Mucosa of stomach (tissue), 1 donor: ENCODE measurements at regions not wholly inside any gene's neighbourhood (a gene's known extent, or its start where the extent isn't known, plus 50 kb on each side); places are given as distances from the start of the nearest gene placed in this dataset.

Experiments used
- H3K27me3 ChIP-seq: one replicate; pipeline ENCODE4 v1.7.0; 2013; ENCODE audit warnings: mild to moderate bottlenecking, low read length; ENCODE audit not compliant: control insufficient read depth, insufficient read depth
- H3K36me3 ChIP-seq: one replicate; pipeline ENCODE4 v1.7.0; 2013; ENCODE audit warnings: low read length; ENCODE audit not compliant: control insufficient read depth, insufficient read depth
- H3K4me1 ChIP-seq: one replicate; pipeline ENCODE4 v1.7.0; 2013; ENCODE audit warnings: mild to moderate bottlenecking, low read length; ENCODE audit not compliant: control insufficient read depth, insufficient read depth
- H3K4me3 ChIP-seq: one replicate; pipeline ENCODE4 v1.7.0; 2013; ENCODE audit warnings: low read length
- H3K9ac ChIP-seq: one replicate; pipeline ENCODE4 v1.7.0; 2013; ENCODE audit warnings: mild to moderate bottlenecking, low read length, moderate library complexity
- H3K9me3 ChIP-seq: one replicate; pipeline ENCODE4 v1.7.0; 2013; ENCODE audit warnings: mild to moderate bottlenecking, low read length, moderate library complexity; ENCODE audit not compliant: control insufficient read depth
- donor health status: Pancreatic carcinoma.

- Histone ChIP-seq H3K27me3 (no peaks in the 10 kb centered on the region), H3K4me3 (no peak overlapping the region), H3K9me3 (no peaks in the 10 kb centered on the region), H3K9ac (no peak overlapping the region), H3K4me1 (no peaks in the 10 kb centered on the region), H3K36me3 (no peaks in the 10 kb centered on the region)
Observed at GRCh38 chr6:9208966-9209365, 773.6 kb upstream of the SLC35B3 start.

DNA sequence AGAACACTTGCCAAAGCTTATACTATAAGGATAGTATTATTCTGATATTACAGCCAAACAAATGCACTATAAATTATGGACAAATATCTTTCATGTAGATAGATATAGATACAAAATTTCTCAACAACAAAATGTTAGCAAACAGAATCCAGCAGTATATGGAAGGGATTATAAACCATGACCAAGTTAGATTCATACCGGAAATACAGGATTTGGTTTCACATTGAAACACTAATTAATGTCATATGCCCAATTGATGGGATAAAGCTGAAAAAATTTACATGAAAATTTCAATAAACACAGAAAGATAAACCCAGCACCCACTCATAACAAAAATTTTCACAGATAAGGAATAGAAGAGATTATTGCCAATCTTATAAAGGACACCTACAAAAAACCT is 770.3 kb upstream of the SLC35B3 start:
- H3K36me3 ChIP-seq = no peaks in the 10 kb centered on the region
- H3K9me3 ChIP-seq = no peaks in the 10 kb centered on the region
- H3K27me3 ChIP-seq = no peaks in the 10 kb centered on the region
- no peaks in the 10 kb centered on the region for H3K4me1 ChIP-seq
- H3K4me3 ChIP-seq = no peak overlapping the region
- H3K9ac ChIP-seq = no peak overlapping the region

- no peak overlapping the region for H3K4me3 ChIP-seq
- no peaks in the 10 kb centered on the region for H3K36me3 ChIP-seq
Observed at GRCh38 chr6:9204171-9204570, 768.8 kb upstream of the SLC35B3 start.

GRCh38 chr6:9200712-9201111 is 765.4 kb upstream of the SLC35B3 start:
- no peaks in the 10 kb centered on the region for H3K4me1 ChIP-seq
- no peaks in the 10 kb centered on the region for H3K27me3 ChIP-seq
- H3K4me3 ChIP-seq = no peak overlapping the region
- no peak overlapping the region for H3K9ac ChIP-seq
- no peaks in the 10 kb centered on the region for H3K36me3 ChIP-seq
- no peaks in the 10 kb centered on the region for H3K9me3 ChIP-seq

More at GRCh38 chr6:9204171-9204570, 768.8 kb upstream of the SLC35B3 start:
- H3K27me3 ChIP-seq = no peaks in the 10 kb centered on the region
- no peaks in the 10 kb centered on the region for H3K4me1 ChIP-seq
- no peak overlapping the region for H3K9ac ChIP-seq
- H3K9me3 ChIP-seq = no peaks in the 10 kb centered on the region

DNA sequence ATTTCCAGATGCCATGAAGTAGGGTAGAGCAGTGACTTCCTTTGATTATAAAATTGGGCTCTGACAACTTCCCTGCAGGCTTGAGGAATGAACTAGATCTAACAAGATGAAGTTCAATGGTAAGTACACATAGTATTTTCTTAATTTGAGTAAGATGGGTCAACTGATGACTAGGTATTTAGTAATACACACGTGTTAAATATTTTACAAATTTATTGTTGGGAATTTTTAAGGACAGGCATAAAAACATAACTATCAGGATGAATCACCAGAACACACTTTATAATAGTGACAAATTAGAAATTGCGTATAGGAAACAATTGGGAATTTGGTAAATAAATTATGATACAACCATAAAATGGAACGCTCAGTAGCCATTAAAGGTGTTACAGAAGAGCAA is 762.4 kb upstream of the SLC35B3 start:
- no peaks in the 10 kb centered on the region for H3K4me1 ChIP-seq

DNA sequence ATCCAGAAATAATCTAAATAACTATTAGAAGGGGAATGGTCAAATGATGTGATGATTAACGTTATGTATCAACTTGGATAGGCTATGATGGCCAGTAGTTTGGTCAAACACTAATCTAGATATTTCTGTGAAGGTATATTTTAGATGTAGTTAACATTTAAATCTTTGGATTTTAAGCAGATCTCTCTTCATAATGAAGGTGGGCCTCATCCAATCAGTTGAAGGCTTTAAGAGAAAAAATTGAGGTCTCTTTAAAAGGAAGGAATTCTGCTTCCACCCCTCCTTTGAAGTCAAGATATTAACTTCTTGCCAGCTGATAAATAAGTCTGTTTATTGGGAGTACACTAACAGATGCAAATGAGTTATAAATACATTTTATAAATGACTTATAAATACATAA is 760.0 kb upstream of the SLC35B3 start:
- H3K36me3 ChIP-seq = no peaks in the 10 kb centered on the region
- H3K4me1 ChIP-seq = no peaks in the 10 kb centered on the region
- no peak overlapping the region for H3K9ac ChIP-seq
- H3K4me3 ChIP-seq = no peak overlapping the region
- no peaks in the 10 kb centered on the region for H3K27me3 ChIP-seq
- no peaks in the 10 kb centered on the region for H3K9me3 ChIP-seq

More for the DNA sequence above, 762.4 kb upstream of the SLC35B3 start:
- Histone ChIP-seq H3K4me3 (no peak overlapping the region), H3K9me3 (no peaks in the 10 kb centered on the region), H3K27me3 (no peaks in the 10 kb centered on the region), H3K36me3 (no peaks in the 10 kb centered on the region), H3K9ac (no peak overlapping the region)

DNA sequence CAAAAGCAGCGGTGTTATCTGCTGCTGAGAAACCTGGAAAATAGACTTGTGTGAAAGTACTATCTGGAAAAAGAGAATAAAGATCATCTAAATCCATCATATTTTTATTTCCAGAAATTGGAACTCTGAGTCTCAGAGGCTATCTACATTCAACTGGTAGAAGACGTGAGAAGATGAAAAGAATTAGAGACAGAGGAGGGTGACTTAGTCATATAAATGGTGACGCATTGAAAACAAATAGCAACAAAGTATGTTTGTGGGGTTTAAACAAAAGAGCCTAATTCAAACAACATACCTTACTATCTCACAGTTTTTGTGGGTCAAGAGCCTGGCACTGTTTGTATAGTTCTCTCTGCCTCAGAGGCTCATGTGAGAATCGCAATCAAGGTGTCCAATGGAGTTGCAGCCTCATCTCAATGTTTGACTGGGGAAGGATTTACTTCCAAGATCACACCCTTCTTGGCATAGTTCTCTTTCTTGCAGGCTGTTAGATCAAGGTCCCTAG is 757.1 kb upstream of the SLC35B3 start:
- H3K27me3 ChIP-seq = no peaks in the 10 kb centered on the region
- H3K4me3 ChIP-seq = no peak overlapping the region
- no peaks in the 10 kb centered on the region for H3K36me3 ChIP-seq
- no peaks in the 10 kb centered on the region for H3K4me1 ChIP-seq
- H3K9me3 ChIP-seq = no peaks in the 10 kb centered on the region
- no peak overlapping the region for H3K9ac ChIP-seq

GRCh38 chr6:9186148-9186547 is 750.8 kb upstream of the SLC35B3 start:
- no peaks in the 10 kb centered on the region for H3K4me1 ChIP-seq
- H3K36me3 ChIP-seq = no peaks in the 10 kb centered on the region
- no peak overlapping the region for H3K9ac ChIP-seq

GRCh38 chr6:9178071-9178470 is 742.7 kb upstream of the SLC35B3 start:
- no peak overlapping the region for H3K4me3 ChIP-seq
- H3K9ac ChIP-seq = no peak overlapping the region
- H3K36me3 ChIP-seq = no peaks in the 10 kb centered on the region
- H3K4me1 ChIP-seq = no peaks in the 10 kb centered on the region
- H3K9me3 ChIP-seq = no peaks in the 10 kb centered on the region
- H3K27me3 ChIP-seq = no peaks in the 10 kb centered on the region

More at GRCh38 chr6:9186148-9186547, 750.8 kb upstream of the SLC35B3 start:
- no peak overlapping the region for H3K4me3 ChIP-seq
- no peaks in the 10 kb centered on the region for H3K27me3 ChIP-seq
- H3K9me3 ChIP-seq = no peaks in the 10 kb centered on the region

- Histone ChIP-seq H3K4me1 (no peaks in the 10 kb centered on the region), H3K27me3 (no peaks in the 10 kb centered on the region), H3K9ac (no peak overlapping the region), H3K9me3 (no peaks in the 10 kb centered on the region), H3K36me3 (no peaks in the 10 kb centered on the region), H3K4me3 (no peak overlapping the region)
Observed at GRCh38 chr6:9173229-9173628, 737.9 kb upstream of the SLC35B3 start.

DNA sequence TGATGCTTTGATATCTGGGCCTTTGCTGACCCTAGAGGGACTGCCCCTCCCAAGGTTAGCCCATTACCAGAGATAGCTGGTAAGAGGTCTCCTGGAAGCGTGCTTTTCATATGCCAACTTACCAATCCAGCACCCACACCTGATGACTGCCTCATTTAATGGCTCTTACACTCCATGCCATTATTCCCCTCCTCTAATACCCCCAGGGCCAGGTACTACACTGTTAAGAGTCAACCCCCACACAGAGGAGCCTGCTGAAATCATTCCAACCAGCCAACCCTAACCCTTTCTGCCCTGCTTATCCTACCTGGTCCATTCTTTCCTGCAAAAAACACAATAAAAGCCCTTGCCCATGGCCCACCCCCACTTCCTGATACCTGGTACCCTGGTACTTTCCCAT is 736.8 kb upstream of the SLC35B3 start:
- Histone ChIP-seq H3K4me1 (no peaks in the 10 kb centered on the region), H3K27me3 (no peaks in the 10 kb centered on the region), H3K9me3 (no peaks in the 10 kb centered on the region), H3K36me3 (no peaks in the 10 kb centered on the region), H3K4me3 (no peak overlapping the region), H3K9ac (no peak overlapping the region)

GRCh38 chr6:9168669-9169068 is 733.3 kb upstream of the SLC35B3 start:
- no peaks in the 10 kb centered on the region for H3K9me3 ChIP-seq
- no peak overlapping the region for H3K9ac ChIP-seq
- H3K4me3 ChIP-seq = no peak overlapping the region
- H3K36me3 ChIP-seq = no peaks in the 10 kb centered on the region
- H3K4me1 ChIP-seq = no peaks in the 10 kb centered on the region
- no peaks in the 10 kb centered on the region for H3K27me3 ChIP-seq

DNA sequence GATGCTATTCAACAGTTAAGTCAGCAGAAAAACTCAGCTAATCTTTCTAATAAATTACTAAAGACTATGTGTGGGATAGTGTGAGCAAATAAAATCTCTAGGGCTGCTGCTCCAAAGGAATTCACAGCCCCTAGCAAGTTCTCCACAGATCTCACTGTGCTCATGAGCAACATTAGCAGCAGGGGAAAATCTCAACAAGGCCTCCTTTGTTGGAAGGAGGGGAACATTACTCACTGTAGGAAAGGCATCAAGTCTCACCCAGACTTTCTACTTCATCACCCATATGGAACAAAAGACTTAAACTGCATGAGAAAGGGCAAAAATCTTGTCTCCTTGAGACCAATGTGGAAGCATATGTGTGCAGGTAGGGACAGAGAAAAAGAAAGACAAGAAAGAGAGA is 726.4 kb upstream of the SLC35B3 start:
- H3K36me3 ChIP-seq = no peaks in the 10 kb centered on the region

More for the DNA sequence above, 726.4 kb upstream of the SLC35B3 start:
- no peaks in the 10 kb centered on the region for H3K27me3 ChIP-seq
- no peaks in the 10 kb centered on the region for H3K9me3 ChIP-seq
- no peaks in the 10 kb centered on the region for H3K4me1 ChIP-seq
- no peak overlapping the region for H3K4me3 ChIP-seq
- no peak overlapping the region for H3K9ac ChIP-seq
